Smooth muscle cell (in vitro differentiated cells): ENCODE measurements at regions not wholly inside any gene's neighbourhood (a gene's known extent, or its start where the extent isn't known, plus 50 kb on each side); places are given as distances from the start of the nearest gene placed in this dataset.

Experiments
- DNase-seq: peaks from one replicate; lab custom pipeline; 2025; ENCODE audit not compliant: unreplicated experiment; lab: John Stamatoyannopoulos, UW
- H2AFZ ChIP-seq: fragments of 200-600 bp; sonication (generic); 2 replicates; pipeline ENCODE4 v1.6.0; 2016; ENCODE audit warnings: antibody characterized with exemption, low read depth, mild to moderate bottlenecking
- H3F3A ChIP-seq: fragments of 200-600 bp; sonication (generic); 2 replicates; pipeline ENCODE4 v1.6.0; 2017; ENCODE audit warnings: antibody characterized with exemption, low read depth
- H3K27ac ChIP-seq: fragments of 200-600 bp; sonication (generic); 2 replicates; pipeline ENCODE4 v1.5.1; 2016; ENCODE audit warnings: low read depth, mild to moderate bottlenecking
- H3K27me3 ChIP-seq: fragments of 200-600 bp; sonication (generic); 2 replicates; pipeline ENCODE4 v1.6.1; 2016; ENCODE audit warnings: low read depth, mild to moderate bottlenecking
- H3K36me3 ChIP-seq: fragments of 200-600 bp; sonication (generic); 2 replicates; pipeline ENCODE4 v1.5.1; 2016; ENCODE audit warnings: low read depth
- H3K4me1 ChIP-seq: fragments of 200-600 bp; sonication (generic); 2 replicates; pipeline ENCODE4 v1.5.1; 2016; ENCODE audit warnings: low read depth
- H3K4me2 ChIP-seq: fragments of 200-600 bp; sonication (generic); 2 replicates; pipeline ENCODE4 v1.6.0; 2016; ENCODE audit warnings: mild to moderate bottlenecking
- H3K4me3 ChIP-seq: fragments of 200-600 bp; sonication (generic); 2 replicates; pipeline ENCODE4 v1.5.1; 2016; ENCODE audit warnings: mild to moderate bottlenecking
- H3K79me2 ChIP-seq: fragments of 200-600 bp; sonication (generic); 2 replicates; pipeline ENCODE4 v1.6.0; 2016; ENCODE audit warnings: low read depth, mild to moderate bottlenecking
- H3K9ac ChIP-seq: fragments of 200-600 bp; sonication (generic); 2 replicates; pipeline ENCODE4 v1.6.0; 2016; ENCODE audit warnings: low read depth
- H3K9me3 ChIP-seq: fragments of 200-600 bp; sonication (generic); replicated peaks from 2 replicates; pipeline ENCODE4 v1.5.1; 2016; ENCODE audit warnings: low read depth
- H4K20me1 ChIP-seq: fragments of 200-600 bp; sonication (generic); 2 replicates; pipeline ENCODE4 v1.6.0; 2016; ENCODE audit warnings: low read depth
- CTCF ChIP-seq: fragments of 200-600 bp; sonication (generic); IDR thresholded peaks from 2 replicates; pipeline ENCODE4 v1.5.1; 2017; ENCODE audit warnings: borderline replicate concordance, mild to moderate bottlenecking, antibody characterized with exemption; ENCODE audit not compliant: insufficient read depth, poor library complexity, severe bottlenecking
- WGBS: methylation state at CpG from one replicate; pipeline ENCODE4 v1.1.7; 2016; ENCODE audit warnings: low lambda C conversion rate; 5-methylcytosine and 5-hydroxymethylcytosine counted together

- H3K9ac ChIP-seq: no peak overlapping the region
- 92% methylated on average over 5 of the region's 5 CpGs for WGBS
- H3K4me3 ChIP-seq: no peak overlapping the region
- H3K27ac ChIP-seq: no peak overlapping the region
- DNase-seq: no peak
- H4K20me1 ChIP-seq: no peaks in the 10 kb centered on the region
- H3K36me3 ChIP-seq: no peaks in the 10 kb centered on the region
- H3K4me2 ChIP-seq: no peak overlapping the region
- H3K4me1 ChIP-seq: no peaks in the 10 kb centered on the region
- no peak for TF ChIP-seq CTCF
- H3K27me3 ChIP-seq: no peaks in the 10 kb centered on the region
- H3K9me3 ChIP-seq: no peaks in the 10 kb centered on the region
- H2AFZ ChIP-seq: no peak overlapping the region
- H3K79me2 ChIP-seq: no peaks in the 10 kb centered on the region
- no peaks in the 10 kb centered on the region for H3F3A ChIP-seq
These were observed 59.6 kb upstream of the NCOR2 start for GRCh38 chr12:124626971-124627411.

GRCh38 chr12:124625867-124626675 is 58.7 kb upstream of the NCOR2 start:
- no peak for DNase-seq
- WGBS: 54% methylated on average over 14 of the region's 15 CpGs
- H2AFZ ChIP-seq: no peak overlapping the region

GRCh38 chr12:124624823-124625222 is 57.4 kb upstream of the NCOR2 start:
- Histone ChIP-seq H3K9ac (no peak overlapping the region), H3K4me2 (no peak overlapping the region), H3F3A (no peaks in the 10 kb centered on the region), H3K9me3 (no peaks in the 10 kb centered on the region), H3K4me3 (no peak overlapping the region), H4K20me1 (no peaks in the 10 kb centered on the region), H3K36me3 (no peaks in the 10 kb centered on the region), H3K27ac (no peak overlapping the region), H3K27me3 (no peaks in the 10 kb centered on the region), H3K79me2 (no peaks in the 10 kb centered on the region), H3K4me1 (no peaks in the 10 kb centered on the region), H2AFZ (no peak overlapping the region)
- no peak for TF ChIP-seq CTCF
- WGBS: 88% methylated on average over 10 of the region's 10 CpGs
- DNase-seq: no peak

More at GRCh38 chr12:124625867-124626675, 58.7 kb upstream of the NCOR2 start:
- no peak overlapping the region for H3K4me3 ChIP-seq
- H3F3A ChIP-seq: no peaks in the 10 kb centered on the region
- no peaks in the 10 kb centered on the region for H3K9me3 ChIP-seq
- no peaks in the 10 kb centered on the region for H4K20me1 ChIP-seq
- H3K4me2 ChIP-seq: peak overlapping the region; percentile 13
- H3K27ac ChIP-seq: no peak overlapping the region
- H3K27me3 ChIP-seq: no peaks in the 10 kb centered on the region
- no peaks in the 10 kb centered on the region for H3K36me3 ChIP-seq
- no peak for TF ChIP-seq CTCF
- no peaks in the 10 kb centered on the region for H3K4me1 ChIP-seq
- no peak overlapping the region for H3K9ac ChIP-seq
- H3K79me2 ChIP-seq: no peaks in the 10 kb centered on the region
